GM12872 (cell line): ENCODE measurements at regions not wholly inside any gene's neighbourhood (a gene's known extent, or its start where the extent isn't known, plus 50 kb on each side); places are given as distances from the start of the nearest gene placed in this dataset.

Source experiments
- TF ChIP-seq, protein P1 (sequence below): IDR thresholded peaks from 3 replicates; pipeline ENCODE4 v1.5.1; 2011; ENCODE audit warnings: low read depth, mild to moderate bottlenecking, low read length, moderate library complexity; ENCODE audit not compliant: insufficient read depth

DNA sequence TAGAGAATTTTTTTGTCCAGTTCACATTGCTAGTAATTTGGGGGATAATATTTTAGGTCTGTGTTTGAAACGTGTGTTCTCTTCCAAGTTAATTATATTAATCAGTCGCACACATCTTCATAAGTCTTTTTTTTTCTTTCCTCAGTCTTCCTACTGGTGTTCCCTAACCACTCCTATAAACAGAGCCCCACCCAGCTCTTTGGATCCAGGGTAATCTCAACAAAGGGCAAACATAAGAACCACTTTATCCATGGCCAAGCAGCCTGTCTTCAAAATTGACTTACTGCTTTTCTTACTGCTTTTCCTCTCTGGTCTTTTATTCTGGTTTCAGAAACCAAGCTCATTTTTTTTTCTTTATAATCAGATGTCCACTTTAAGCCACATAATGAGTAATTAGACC lies 266.8 kb upstream of the NECTIN3 start:
- TF ChIP-seq, protein P1, sequence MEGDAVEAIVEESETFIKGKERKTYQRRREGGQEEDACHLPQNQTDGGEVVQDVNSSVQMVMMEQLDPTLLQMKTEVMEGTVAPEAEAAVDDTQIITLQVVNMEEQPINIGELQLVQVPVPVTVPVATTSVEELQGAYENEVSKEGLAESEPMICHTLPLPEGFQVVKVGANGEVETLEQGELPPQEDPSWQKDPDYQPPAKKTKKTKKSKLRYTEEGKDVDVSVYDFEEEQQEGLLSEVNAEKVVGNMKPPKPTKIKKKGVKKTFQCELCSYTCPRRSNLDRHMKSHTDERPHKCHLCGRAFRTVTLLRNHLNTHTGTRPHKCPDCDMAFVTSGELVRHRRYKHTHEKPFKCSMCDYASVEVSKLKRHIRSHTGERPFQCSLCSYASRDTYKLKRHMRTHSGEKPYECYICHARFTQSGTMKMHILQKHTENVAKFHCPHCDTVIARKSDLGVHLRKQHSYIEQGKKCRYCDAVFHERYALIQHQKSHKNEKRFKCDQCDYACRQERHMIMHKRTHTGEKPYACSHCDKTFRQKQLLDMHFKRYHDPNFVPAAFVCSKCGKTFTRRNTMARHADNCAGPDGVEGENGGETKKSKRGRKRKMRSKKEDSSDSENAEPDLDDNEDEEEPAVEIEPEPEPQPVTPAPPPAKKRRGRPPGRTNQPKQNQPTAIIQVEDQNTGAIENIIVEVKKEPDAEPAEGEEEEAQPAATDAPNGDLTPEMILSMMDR = no peak

DNA sequence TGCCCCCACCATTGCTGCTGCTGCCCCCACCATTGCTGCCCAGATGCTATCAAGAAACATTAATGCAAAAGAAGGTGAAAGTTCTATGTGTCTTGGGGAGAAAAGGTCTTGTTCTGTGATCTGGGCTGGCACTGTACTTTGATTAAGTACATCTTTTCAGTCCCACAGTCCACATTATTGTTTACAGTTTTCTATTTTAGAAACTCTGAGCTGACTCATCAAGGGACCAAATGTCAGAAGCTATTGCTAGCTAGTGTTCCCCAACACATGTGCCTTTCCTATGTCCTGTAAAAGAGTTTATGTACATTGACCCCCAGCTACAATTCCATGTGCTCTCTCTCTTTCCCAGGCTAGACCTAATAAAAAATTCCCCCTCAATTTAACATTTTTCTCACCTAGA lies 264.7 kb upstream of the NECTIN3 start:
- TF ChIP-seq, protein P1 = no peak

DNA sequence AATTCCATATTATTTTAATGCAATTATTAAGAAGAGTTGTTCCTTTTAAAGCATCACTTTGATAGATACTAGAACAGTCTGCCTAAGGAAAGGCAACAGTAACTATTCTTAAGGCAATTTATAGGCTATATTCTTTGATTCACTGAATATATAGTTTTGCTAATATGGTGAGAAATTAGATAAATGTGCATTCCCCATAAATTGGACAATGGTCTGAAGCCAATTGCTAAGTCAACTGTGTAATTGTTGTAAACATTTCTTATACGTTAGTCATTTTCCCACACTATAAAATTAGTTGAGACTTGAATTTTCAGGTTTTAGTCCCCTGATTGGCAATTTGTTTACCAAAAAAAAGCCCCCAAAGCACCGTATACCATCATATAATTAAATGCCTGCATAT lies 263.0 kb upstream of the NECTIN3 start:
- TF ChIP-seq, protein P1 = no peak

GRCh38 chr3:110810356-110810755 lies 261.3 kb upstream of the NECTIN3 start:
- TF ChIP-seq, protein P1 = no peak

GRCh38 chr3:110811050-110811449 lies 260.6 kb upstream of the NECTIN3 start:
- TF ChIP-seq, protein P1 = no peak

DNA sequence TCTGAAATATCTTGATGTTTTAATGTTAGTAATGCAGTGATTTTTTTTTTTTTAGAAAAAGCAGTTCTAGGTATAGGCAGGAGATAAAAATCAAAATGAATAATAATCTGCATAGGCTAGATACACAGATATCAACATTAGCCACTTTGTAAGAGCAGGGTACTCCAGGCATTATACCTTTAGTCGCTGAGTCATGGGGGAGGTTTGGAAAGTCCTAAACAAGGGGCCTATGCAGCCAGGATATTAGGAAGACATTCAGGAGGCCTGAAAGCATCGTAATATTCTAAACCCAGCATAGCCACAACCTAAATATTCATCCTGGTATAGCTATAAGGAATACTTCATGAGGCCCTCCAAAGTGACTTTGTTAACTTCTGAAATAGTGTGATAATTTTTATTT lies 258.1 kb upstream of the NECTIN3 start:
- TF ChIP-seq, protein P1 = no peak

GRCh38 chr3:110814170-110815007 lies 257.2 kb upstream of the NECTIN3 start:
- TF ChIP-seq, protein P1 = no peak
